NCI-H146 treated with DMSO at 0.1 percent for 48 hours (cell line): ENCODE measurements at regions not wholly inside any gene's neighbourhood (a gene's known extent, or its start where the extent isn't known, plus 50 kb on each side); places are given as distances from the start of the nearest gene placed in this dataset.

Experiments used
- DNase-seq: peaks from one replicate; lab custom pipeline; 2025; ENCODE audit not compliant: unreplicated experiment; lab: John Stamatoyannopoulos, UW

DNA sequence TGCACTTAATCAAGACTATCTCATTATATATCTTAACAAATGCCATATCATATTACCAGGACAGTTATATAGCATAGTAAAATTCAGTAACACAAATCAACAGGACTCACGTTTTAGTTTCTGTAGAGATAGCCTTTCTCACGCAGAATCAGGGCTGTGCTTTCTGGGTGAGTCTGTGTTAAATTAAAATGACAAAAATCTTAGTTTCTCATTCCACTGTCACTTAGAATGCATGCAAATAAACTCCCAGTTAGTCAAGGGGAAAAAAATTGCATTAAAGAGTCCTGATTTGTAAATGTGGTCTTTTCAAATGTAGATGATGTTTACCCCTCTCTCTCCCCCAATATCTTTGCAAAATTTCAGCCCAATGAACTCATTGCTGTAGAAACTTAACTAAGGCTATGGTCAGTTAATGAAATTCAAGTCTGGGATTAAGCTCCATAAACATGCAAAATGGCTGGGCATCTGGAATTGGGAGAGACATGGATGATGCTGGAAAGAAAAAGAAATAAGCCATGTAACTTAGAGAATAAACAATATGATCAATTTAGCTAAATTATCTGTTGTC is 77.8 kb upstream of the MGAT4C start:
- no peak for DNase-seq

GRCh38 chr12:86331457-86331856 is 75.3 kb upstream of the MGAT4C start:
- no peak for DNase-seq

GRCh38 chr12:86331012-86331411 is 74.8 kb upstream of the MGAT4C start:
- no peak for DNase-seq

GRCh38 chr12:86312232-86312631 is 56.0 kb upstream of the MGAT4C start:
- no peak for DNase-seq
